HepG2 (cell line): ENCODE measurements at regions not wholly inside any gene's neighbourhood (a gene's known extent, or its start where the extent isn't known, plus 50 kb on each side); places are given as distances from the start of the nearest gene placed in this dataset.

Experiments
- ATAC-seq: fragments of 200-7000 bp; cut with Tn5 transposase; 3 replicates; pipeline ENCODE4 v1.9.1; 2020; ENCODE audit warnings: mild to moderate bottlenecking, moderate library complexity
- BruUV-seq: library from RNA; stranded (reverse); fragments of 400-500 nt; replicated peaks from 2 replicates; lab custom pipeline; 2021; lab: Mats Ljungman, UMichigan
- CTCF ChIA-PET: fragments of 300-600 bp; formaldehyde crosslinking; extraction: SDS; loops from one replicate; lab custom pipeline; 2021; ENCODE audit warnings: low total read pairs, inconsistent platforms, low intra/inter-chr PET ratio; lab: Yijun Ruan, JAX
- POLR2A ChIA-PET: fragments of 350-600 bp; sonication (Branson Sonifier 250); formaldehyde crosslinking; loops from one replicate; lab custom pipeline; 2020; ENCODE audit warnings: antibody characterized with exemption, inconsistent platforms; lab: Yijun Ruan, JAX
- DNase-seq: peaks from one replicate; pipeline ENCODE4 v3.0.0-alpha.2; 2015; ENCODE audit warnings: low spot score
- FAIRE-seq: peaks from 3 replicates; lab custom pipeline; 2011; peaks lifted over from hg19 to GRCh38; lab: Jason Lieb, UNC
- H2AFZ ChIP-seq: one replicate; pipeline ENCODE4 v1.6.1; 2011; ENCODE audit warnings: low read length, inconsistent platforms
- H3K27ac ChIP-seq: fragments of 300-600 bp; 3 replicates; pipeline ENCODE4 v1.8.0; 2011; ENCODE audit warnings: mixed run types, mild to moderate bottlenecking, mixed read lengths, low read length, inconsistent platforms; ENCODE audit not compliant: insufficient read depth; ENCODE audit errors: extremely low read length
- H3K27me3 ChIP-seq, 2 experiments: fragments of 200-600 bp in 1 of 2; 2 replicates in 1 of 2; 3 replicates in 1 of 2; pipeline versions ENCODE4 v1.6.0 to v1.8.0; 2011; ENCODE audit warnings: low read length in 2 of 2, mild to moderate bottlenecking in 2 of 2, moderate library complexity in 2 of 2, inconsistent platforms in 1 of 2; ENCODE audit not compliant: insufficient read depth in 2 of 2, control insufficient read depth in 1 of 2
- H3K36me3 ChIP-seq, 2 experiments: fragments of 200-600 bp in 1 of 2; replicated peaks in 1 of 2; 2 replicates in 1 of 2; 3 replicates in 1 of 2; pipeline versions ENCODE4 v1.5.1 to v1.8.0; 2011; ENCODE audit warnings: low read length in 2 of 2, inconsistent platforms in 1 of 2; ENCODE audit not compliant: insufficient read depth in 2 of 2, control insufficient read depth in 1 of 2
- H3K4me1 ChIP-seq: 2 replicates; pipeline ENCODE4 v1.5.1; 2012; ENCODE audit warnings: low read length, inconsistent platforms; ENCODE audit not compliant: insufficient read depth
- H3K4me2 ChIP-seq: 2 replicates; pipeline ENCODE4 v1.6.0; 2011; ENCODE audit warnings: low read depth, low read length, inconsistent platforms
- H3K4me3 ChIP-seq, 3 experiments: fragments of 200-600 bp in 1 of 3; sonication (generic), shearing (Covaris generic) in 1 of 3; replicated peaks in 1 of 3; 2 replicates each; pipeline ENCODE4 v1.5.1; 2011 to 2016; ENCODE audit warnings: low read length in 3 of 3, inconsistent platforms in 2 of 3, low read depth in 2 of 3, mild to moderate bottlenecking in 2 of 3, control low read depth in 1 of 3, mixed read lengths in 1 of 3; ENCODE audit not compliant: insufficient read depth in 1 of 3
- H3K79me2 ChIP-seq: one replicate; pipeline ENCODE4 v1.6.1; 2011; ENCODE audit warnings: low read length, inconsistent platforms; ENCODE audit not compliant: insufficient read depth
- H3K9ac ChIP-seq: 2 replicates; pipeline ENCODE4 v1.6.0; 2011; ENCODE audit warnings: mild to moderate bottlenecking, low read depth, low read length, inconsistent platforms; ENCODE audit not compliant: insufficient read depth
- H3K9me3 ChIP-seq: 2 replicates; pipeline ENCODE4 v1.5.1; 2012; ENCODE audit warnings: mild to moderate bottlenecking, low read length
- H4K20me1 ChIP-seq: 2 replicates; pipeline ENCODE4 v1.6.0; 2011; ENCODE audit warnings: inconsistent platforms, mild to moderate bottlenecking, low read length, moderate library complexity; ENCODE audit not compliant: insufficient read depth
- AKNA ChIP-seq: sonication (generic); formaldehyde crosslinking; IDR thresholded peaks from 2 replicates; pipeline ENCODE4 v1.4.0; 2020; ENCODE audit warnings: missing genetic modification reagents, borderline replicate concordance
- NFIC ChIP-seq: IDR thresholded peaks from 2 replicates; pipeline ENCODE4 v1.6.1; 2012; ENCODE audit warnings: mild to moderate bottlenecking, low read length, inconsistent platforms
- NFKB2 ChIP-seq: sonication (generic); formaldehyde crosslinking; IDR thresholded peaks from 2 replicates; pipeline ENCODE4 v1.4.0; 2020; ENCODE audit warnings: missing genetic modification reagents, borderline replicate concordance
- PCBP2 ChIP-seq: fragments of 200-400 bp; formaldehyde crosslinking; optimal IDR thresholded peaks from 2 replicates; pipeline ENCODE3; 2018; ENCODE audit warnings: low read length, low read depth; ENCODE audit not compliant: poor library complexity, severe bottlenecking
- POGK ChIP-seq: sonication (generic); formaldehyde crosslinking; conservative IDR thresholded peaks from 2 replicates; pipeline ENCODE4 v1.8.0; 2022; ENCODE audit warnings: mild to moderate bottlenecking, moderate library complexity, missing genetic modification reagents
- TAF15 ChIP-seq: fragments of 200-400 bp; formaldehyde crosslinking; IDR thresholded peaks from one replicate; pipeline ENCODE4 v1.6.1; 2018; ENCODE audit warnings: mild to moderate bottlenecking, low read depth, low read length; ENCODE audit not compliant: poor library complexity, severe bottlenecking
- ZNF451 ChIP-seq: sonication (generic); formaldehyde crosslinking; IDR thresholded peaks from 2 replicates; pipeline ENCODE4 v1.5.0; 2020; ENCODE audit warnings: mild to moderate bottlenecking, missing genetic modification reagents
- ZNF772 ChIP-seq: sonication (generic); formaldehyde crosslinking; IDR thresholded peaks from 2 replicates; pipeline ENCODE4 v1.5.0; 2020; ENCODE audit warnings: mild to moderate bottlenecking, missing genetic modification reagents
- whole genome bisulfite sequencing: methylation state at CpG from one replicate; pipeline ENCODE4 v1.1.6; 2017; ENCODE audit warnings: low lambda C conversion rate; 5-methylcytosine and 5-hydroxymethylcytosine counted together
- in situ Hi-C: cut with HindIII; loops from 2 replicates; pipeline ENCODE4 v1.10.0; 2017; ENCODE audit warnings: low pct_unique_long_range_greater_than_20kb; ENCODE audit not compliant: extremely low pct_ligation_motif_present
- intact Hi-C: fragments of 100-400 bp; cut with micrococcal nuclease; formaldehyde crosslinking; loops from one replicate; pipeline ENCODE4 v1.10.0; 2022; ENCODE audit not compliant: unreplicated experiment

- no peak for TF ChIP-seq ZNF451
Measured at GRCh38 chr16:64196444-64196843, 925.4 kb downstream of the CDH11 start (continued).

GRCh38 chr16:64185954-64186353, 935.9 kb downstream of the CDH11 start:
- H3K9me3 ChIP-seq, result peaks cover 11% of the 10 kb centered on the region; the same call in 1 of the 2 replicates
- no peak for DNase-seq
- 42% methylated on average over 3 of the region's 3 CpGs for WGBS
- no peak overlapping the region for H3K27ac ChIP-seq
- POLR2A ChIA-PET, result no interaction called here
- H3K9ac ChIP-seq, result no peak overlapping the region
- peaks cover 10% of the 10 kb centered on the region for H3K4me1 ChIP-seq
- no peaks in the 10 kb centered on the region for H3K27me3 ChIP-seq
- H2AFZ ChIP-seq, result no peak overlapping the region
- no peaks in the 10 kb centered on the region for H3K79me2 ChIP-seq
- no peaks in the 10 kb centered on the region for H4K20me1 ChIP-seq
- CTCF ChIA-PET, result no interaction called here
- in situ Hi-C loops, result no loop called here
- intact Hi-C loops, result no loop called here
- H3K4me3 ChIP-seq, result no peak overlapping the region
- no peak overlapping the region for H3K4me2 ChIP-seq
- no peak for ATAC-seq
- no peak for FAIRE-seq
- no TSS peak for BruUV-seq
- H3K36me3 ChIP-seq, result no peaks in the 10 kb centered on the region
- no peak for TF ChIP-seq PCBP2
- no peak for TF ChIP-seq NFIC
- TF ChIP-seq NFKB2 (CRISPR knock-in tag), result no peak
- no peak for TF ChIP-seq POGK
- TF ChIP-seq ZNF772 (CRISPR knock-in tag), result no peak
- TF ChIP-seq TAF15, result no peak
- no peak for TF ChIP-seq AKNA (CRISPR knock-in tag)
- TF ChIP-seq, all 625 proteins: peak for 0
